Keratinocyte (primary cell): ENCODE measurements at regions not wholly inside any gene's neighbourhood (a gene's known extent, or its start where the extent isn't known, plus 50 kb on each side); places are given as distances from the start of the nearest gene placed in this dataset.

Source experiments
- DNase-seq: peaks from one replicate; pipeline ENCODE4 v3.0.0-alpha.2; 2011; ENCODE audit warnings: low read depth, missing footprints, low spot score
- FAIRE-seq: peaks from 2 replicates; lab custom pipeline; 2011; peaks lifted over from hg19 to GRCh38; lab: Jason Lieb, UNC
- H2AFZ ChIP-seq: 2 replicates; pipeline ENCODE4 v1.6.0; 2012; ENCODE audit warnings: low read length, control low read depth, inconsistent platforms; ENCODE audit not compliant: control insufficient read depth
- H3K27ac ChIP-seq: 2 replicates; pipeline ENCODE4 v1.5.1; 2011; ENCODE audit warnings: low read length; ENCODE audit not compliant: control insufficient read depth, insufficient read depth
- H3K27me3 ChIP-seq: 3 replicates; pipeline ENCODE4 v1.6.0; 2011; ENCODE audit warnings: low read length; ENCODE audit not compliant: control insufficient read depth, insufficient read depth; ENCODE audit errors: extremely low read depth
- H3K36me3 ChIP-seq, 2 experiments: 2 replicates in 1 of 2; 3 replicates in 1 of 2; pipeline ENCODE4 v1.5.1; 2011; ENCODE audit warnings: low read length in 2 of 2, mild to moderate bottlenecking in 1 of 2; ENCODE audit not compliant: control insufficient read depth in 2 of 2, insufficient read depth in 2 of 2; ENCODE audit errors: extremely low read depth in 1 of 2
- H3K4me1 ChIP-seq: 3 replicates; pipeline ENCODE4 v1.5.1; 2011; ENCODE audit warnings: low read length; ENCODE audit not compliant: control insufficient read depth, insufficient read depth; ENCODE audit errors: extremely low read depth
- H3K4me2 ChIP-seq: 3 replicates; pipeline ENCODE4 v1.6.0; 2011; ENCODE audit warnings: low read depth, low read length; ENCODE audit not compliant: control insufficient read depth, insufficient read depth; ENCODE audit errors: extremely low read depth
- H3K4me3 ChIP-seq, 3 experiments: fragments of 200-600 bp in 1 of 3; sonication (generic) in 1 of 3; 2 replicates in 2 of 3; 3 replicates in 1 of 3; pipeline ENCODE4 v1.5.1; 2011 to 2016; ENCODE audit warnings: low read length in 3 of 3, mild to moderate bottlenecking in 3 of 3, control low read depth in 2 of 3, inconsistent platforms in 1 of 3, low read depth in 1 of 3, mixed read lengths in 1 of 3, mixed run types in 1 of 3, moderate library complexity in 1 of 3; ENCODE audit not compliant: control insufficient read depth in 2 of 3, insufficient read depth in 2 of 3; ENCODE audit errors: extremely low read depth in 1 of 3
- H3K79me2 ChIP-seq: 2 replicates; pipeline ENCODE4 v1.6.0; 2012; ENCODE audit warnings: low read length; ENCODE audit not compliant: control insufficient read depth, insufficient read depth
- H3K9ac ChIP-seq: 3 replicates; pipeline ENCODE4 v1.6.0; 2011; ENCODE audit warnings: low read length; ENCODE audit not compliant: control insufficient read depth, insufficient read depth; ENCODE audit errors: extremely low read depth
- H3K9me1 ChIP-seq: 3 replicates; pipeline ENCODE4 v1.6.0; 2011; ENCODE audit warnings: low read length; ENCODE audit not compliant: control insufficient read depth, insufficient read depth; ENCODE audit errors: extremely low read depth
- H3K9me3 ChIP-seq: 2 replicates; pipeline ENCODE4 v1.5.1; 2012; ENCODE audit warnings: low read depth, low read length; ENCODE audit not compliant: control insufficient read depth
- H4K20me1 ChIP-seq: 3 replicates; pipeline ENCODE4 v1.6.0; 2011; ENCODE audit warnings: low read length; ENCODE audit not compliant: control insufficient read depth, insufficient read depth; ENCODE audit errors: extremely low read depth
- EZH2 ChIP-seq: IDR thresholded peaks from one replicate; pipeline ENCODE4 v1.6.1; 2012; ENCODE audit warnings: inconsistent platforms, mild to moderate bottlenecking, low read length, moderate library complexity
- dilution Hi-C: fragments of 300-500 bp; cut with MboI; formaldehyde crosslinking; loops from one replicate; pipeline ENCODE4 v1.7.0; 2020; ENCODE audit warnings: low sequenced_read_pairs; ENCODE audit not compliant: extremely low pct_ligation_motif_present
- TF ChIP-seq, protein P1 (sequence below), 3 experiments: IDR thresholded peaks in 1 of 3; conservative IDR thresholded peaks in 1 of 3; optimal IDR thresholded peaks in 1 of 3; 2 replicates in 2 of 3; 3 replicates in 1 of 3; pipeline versions ENCODE3 to v1.5.1; 2011; ENCODE audit warnings: low read length in 3 of 3, mild to moderate bottlenecking in 3 of 3, moderate library complexity in 2 of 3, control low read depth in 1 of 3, inconsistent platforms in 1 of 3; ENCODE audit not compliant: insufficient read depth in 2 of 3; ENCODE audit errors: extremely low read depth in 1 of 3

DNA sequence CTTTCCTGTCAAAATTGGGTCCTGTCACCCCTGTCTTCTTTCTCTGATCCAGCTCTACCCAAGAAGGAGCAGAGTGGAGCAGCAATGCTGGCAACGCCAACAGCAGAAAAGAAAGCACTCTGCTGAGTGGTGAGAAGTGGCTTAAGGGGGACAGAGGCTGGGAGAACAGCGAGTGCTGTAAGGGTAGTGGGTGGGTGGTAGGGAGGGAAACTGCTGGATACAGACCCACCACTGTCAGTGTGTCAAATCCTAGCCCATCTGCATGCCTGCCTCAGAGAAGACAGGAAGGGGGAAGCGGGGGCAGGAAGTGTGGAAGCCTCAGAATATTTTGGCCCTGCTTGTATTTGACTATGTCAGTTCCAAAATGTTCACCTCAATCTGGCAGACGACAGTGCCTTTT lies 170.4 kb upstream of the MAST4 start:
- FAIRE-seq = no peak
- no peak for DNase-seq
- Histone ChIP-seq H3K27me3 (peaks cover 6% of the 10 kb centered on the region), H3K4me1 (no peaks in the 10 kb centered on the region), H3K9ac (no peak overlapping the region), H3K79me2 (no peaks in the 10 kb centered on the region), H4K20me1 (no peaks in the 10 kb centered on the region), H3K9me3 (no peaks in the 10 kb centered on the region), H3K4me3 (no peak overlapping the region), H3K36me3 (no peaks in the 10 kb centered on the region), H3K4me2 (no peak overlapping the region), H3K27ac (no peak overlapping the region), H3K9me1 (no peaks in the 10 kb centered on the region), H2AFZ (no peak overlapping the region)
- TF ChIP-seq EZH2 = no peak
- TF ChIP-seq, protein P1, sequence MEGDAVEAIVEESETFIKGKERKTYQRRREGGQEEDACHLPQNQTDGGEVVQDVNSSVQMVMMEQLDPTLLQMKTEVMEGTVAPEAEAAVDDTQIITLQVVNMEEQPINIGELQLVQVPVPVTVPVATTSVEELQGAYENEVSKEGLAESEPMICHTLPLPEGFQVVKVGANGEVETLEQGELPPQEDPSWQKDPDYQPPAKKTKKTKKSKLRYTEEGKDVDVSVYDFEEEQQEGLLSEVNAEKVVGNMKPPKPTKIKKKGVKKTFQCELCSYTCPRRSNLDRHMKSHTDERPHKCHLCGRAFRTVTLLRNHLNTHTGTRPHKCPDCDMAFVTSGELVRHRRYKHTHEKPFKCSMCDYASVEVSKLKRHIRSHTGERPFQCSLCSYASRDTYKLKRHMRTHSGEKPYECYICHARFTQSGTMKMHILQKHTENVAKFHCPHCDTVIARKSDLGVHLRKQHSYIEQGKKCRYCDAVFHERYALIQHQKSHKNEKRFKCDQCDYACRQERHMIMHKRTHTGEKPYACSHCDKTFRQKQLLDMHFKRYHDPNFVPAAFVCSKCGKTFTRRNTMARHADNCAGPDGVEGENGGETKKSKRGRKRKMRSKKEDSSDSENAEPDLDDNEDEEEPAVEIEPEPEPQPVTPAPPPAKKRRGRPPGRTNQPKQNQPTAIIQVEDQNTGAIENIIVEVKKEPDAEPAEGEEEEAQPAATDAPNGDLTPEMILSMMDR (optimal IDR thresholded peaks at IDR 0.05 in 1 of 3, IDR thresholded peaks at IDR 0.05 in 1 of 3, conservative IDR thresholded peaks at IDR 0.05 in 1 of 3; ENCODE audit: extremely low read depth in 1 of 3, insufficient read depth in 2 of 3, low read length in 3 of 3) = no peak
- dilution Hi-C loops = no loop called here

DNA sequence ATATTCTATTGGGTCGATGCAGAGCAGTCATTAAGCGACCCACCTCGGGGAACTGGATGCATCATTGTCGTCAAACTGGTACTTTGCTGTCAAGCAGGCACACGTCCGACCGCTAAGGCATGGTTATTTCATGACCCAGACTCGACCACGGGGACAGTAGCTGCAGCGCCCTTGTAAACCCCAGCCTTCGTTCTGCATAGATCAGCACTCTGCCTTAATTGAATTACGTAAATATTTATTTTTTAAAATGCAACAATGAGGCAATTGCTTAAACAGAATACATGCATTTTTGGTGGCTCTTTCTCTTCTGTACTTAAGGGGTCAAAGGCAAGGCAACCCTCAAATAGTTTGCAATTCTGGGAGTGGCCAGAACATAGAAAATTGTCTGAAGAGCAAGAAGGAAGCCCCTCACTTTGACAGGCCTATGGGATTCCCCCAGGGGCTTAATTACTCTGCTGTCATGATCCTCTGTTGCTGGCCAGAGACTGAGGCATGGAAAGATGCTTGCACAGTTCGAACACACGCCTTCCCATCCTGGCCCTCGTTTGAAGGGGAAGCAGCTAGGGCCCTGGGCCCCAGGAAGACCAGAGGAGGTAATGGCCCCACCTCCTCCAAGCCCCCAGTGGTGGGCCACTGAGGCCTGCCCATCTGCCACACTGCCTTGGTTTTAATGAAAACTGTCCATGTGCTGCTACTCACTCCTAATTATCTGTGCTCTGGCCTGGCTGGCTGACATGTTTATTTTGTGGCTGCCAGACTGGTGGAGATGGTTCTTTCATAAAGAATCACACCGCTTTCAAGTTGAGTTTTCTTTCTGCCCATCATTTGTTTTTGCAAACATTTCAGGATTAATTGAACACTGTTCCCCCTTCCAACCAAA lies 169.7 kb upstream of the MAST4 start:
- Histone ChIP-seq H3K4me3 (no peak overlapping the region), H2AFZ (no peak overlapping the region), H3K9ac (no peak overlapping the region), H3K9me1 (no peaks in the 10 kb centered on the region), H3K27ac (no peak overlapping the region), H4K20me1 (no peaks in the 10 kb centered on the region), H3K27me3 (peaks cover 6% of the 10 kb centered on the region), H3K9me3 (no peaks in the 10 kb centered on the region), H3K4me1 (no peaks in the 10 kb centered on the region), H3K4me2 (no peak overlapping the region), H3K36me3 (no peaks in the 10 kb centered on the region), H3K79me2 (no peaks in the 10 kb centered on the region)
- no peak for FAIRE-seq
- TF ChIP-seq, protein P1 (optimal IDR thresholded peaks at IDR 0.05 in 1 of 3, IDR thresholded peaks at IDR 0.05 in 1 of 3, conservative IDR thresholded peaks at IDR 0.05 in 1 of 3; ENCODE audit: extremely low read depth in 1 of 3, insufficient read depth in 2 of 3, low read length in 3 of 3) = no peak
- TF ChIP-seq EZH2 = no peak
- dilution Hi-C loops = no loop called here
- no peak for DNase-seq
